CD4-positive, alpha-beta T cell (primary cell): ENCODE measurements at regions not wholly inside any gene's neighbourhood (a gene's known extent, or its start where the extent isn't known, plus 50 kb on each side); places are given as distances from the start of the nearest gene placed in this dataset.

Source experiments
- ATAC-seq: fragments of 200-7000 bp; cut with Tn5 transposase; one replicate; pipeline ENCODE4 v1.10.0; 2022; ENCODE audit warnings: mild to moderate bottlenecking; ENCODE audit not compliant: poor library complexity
- CTCF ChIA-PET: fragments of 350-600 bp; sonication (Branson Sonifier 250); formaldehyde crosslinking; loops from one replicate; lab custom pipeline; 2021; ENCODE audit warnings: antibody characterized with exemption, inconsistent platforms; lab: Charles Lee
- POLR2A ChIA-PET: fragments of 350-600 bp; sonication (Branson Sonifier 250); formaldehyde crosslinking; loops from one replicate; lab custom pipeline; 2021; ENCODE audit warnings: antibody characterized with exemption, inconsistent platforms; lab: Charles Lee
- DNase-seq, 14 experiments: peaks; one replicate each; pipeline ENCODE4 v3.0.0-alpha.2; 2013 to 2020; ENCODE audit warnings: mixed read lengths in 2 of 14
- H3K27ac ChIP-seq, 2 donors: one replicate each; pipeline versions ENCODE4 v1.5.1 to v1.7.0; 2013; ENCODE audit warnings: low read length in 2 of 2, low read depth in 1 of 2, mild to moderate bottlenecking in 1 of 2
- H3K27me3 ChIP-seq, 2 experiments: 1 replicate in 1 of 2; 2 replicates in 1 of 2; pipeline versions ENCODE4 v1.6.1 to v1.7.0; 2013; ENCODE audit warnings: low read length in 2 of 2, control low read depth in 1 of 2, mild to moderate bottlenecking in 1 of 2, moderate library complexity in 1 of 2; ENCODE audit not compliant: insufficient read depth in 2 of 2, control insufficient read depth in 1 of 2
- H3K36me3 ChIP-seq: one replicate; pipeline ENCODE4 v1.6.1; 2013; ENCODE audit warnings: low read length, control low read depth; ENCODE audit not compliant: insufficient read depth
- H3K4me1 ChIP-seq: one replicate; pipeline ENCODE4 v1.6.1; 2013; ENCODE audit warnings: low read length, control low read depth; ENCODE audit not compliant: insufficient read depth
- H3K4me3 ChIP-seq: one replicate; pipeline ENCODE4 v1.5.1; 2013; ENCODE audit warnings: mild to moderate bottlenecking, low read length, moderate library complexity
- H3K9me3 ChIP-seq, 2 experiments: 1 replicate in 1 of 2; 2 replicates in 1 of 2; pipeline versions ENCODE4 v1.6.1 to v1.7.0; 2013; ENCODE audit warnings: low read length in 2 of 2, mild to moderate bottlenecking in 2 of 2, control low read depth in 1 of 2, moderate library complexity in 1 of 2; ENCODE audit not compliant: control insufficient read depth in 1 of 2, insufficient read depth in 1 of 2
- H3K27ac Mint-ChIP-seq: one replicate; pipeline ENCODE4 v1.8.0; 2020; ENCODE audit warnings: mixed read lengths
- H3K27me3 Mint-ChIP-seq: one replicate; pipeline ENCODE4 v1.8.0; 2021; ENCODE audit warnings: mixed read lengths
- H3K36me3 Mint-ChIP-seq: one replicate; pipeline ENCODE4 v1.8.0; 2021; ENCODE audit warnings: low read depth, mixed read lengths
- H3K4me1 Mint-ChIP-seq: one replicate; pipeline ENCODE4 v1.8.0; 2021; ENCODE audit warnings: low read depth, mixed read lengths
- H3K4me3 Mint-ChIP-seq: one replicate; pipeline ENCODE4 v1.8.0; 2020; ENCODE audit warnings: mild to moderate bottlenecking, mixed read lengths
- H3K9me3 Mint-ChIP-seq: one replicate; pipeline ENCODE4 v1.8.0; 2020; ENCODE audit warnings: mixed read lengths
- CTCF ChIP-seq: fragments of 200-600 bp; IDR thresholded peaks from one replicate; pipeline ENCODE4 v1.8.0; 2022; ENCODE audit warnings: antibody characterized with exemption, mild to moderate bottlenecking
- intact Hi-C, 2 experiments: fragments of 100-400 bp; cut with DNase I in 1 of 2; cut with micrococcal nuclease in 1 of 2; formaldehyde crosslinking; loops; one replicate each; pipeline versions ENCODE4 v1.15.1 to v1.9.0; 2023 to 2025; cut with DNase I, micrococcal nuclease

- Mint-ChIP-seq H3K27me3 (peaks cover 22% of the 10 kb centered on the region), H3K4me1 (no peaks in the 10 kb centered on the region), H3K36me3 (no peaks in the 10 kb centered on the region), H3K4me3 (no peak overlapping the region), H3K9me3 (peaks cover 3% of the 10 kb centered on the region), H3K27ac (no peak overlapping the region)
- TF ChIP-seq CTCF, result no peak
- Histone ChIP-seq H3K4me1 (no peaks in the 10 kb centered on the region), H3K27me3 (peaks cover 0 to 3% of the 10 kb centered on the region in 2 experiments), H3K36me3 (no peaks in the 10 kb centered on the region), H3K9me3 (no peaks in the 10 kb centered on the region), H3K4me3 (no peak overlapping the region), H3K27ac (no peak overlapping the region)
- DNase-seq (no peak), ATAC-seq (no peak)
- CTCF ChIA-PET, result no interaction called here
- intact Hi-C loops, result no loop called here
- POLR2A ChIA-PET, result no interaction called here
Measured at GRCh38 chr5:5793242-5794117, 371.0 kb downstream of the ICE1 start.

GRCh38 chr5:5792106-5792505 is 369.6 kb downstream of the ICE1 start:
- peaks cover 0 to 3% of the 10 kb centered on the region in 2 experiments for H3K27me3 ChIP-seq
- CTCF ChIA-PET, result no interaction called here
- peaks cover 22% of the 10 kb centered on the region for H3K27me3 Mint-ChIP-seq

GRCh38 chr5:5788793-5789192 is 366.3 kb downstream of the ICE1 start:
- Mint-ChIP-seq H3K27me3 (peaks cover 19% of the 10 kb centered on the region), H3K27ac (no peak overlapping the region), H3K4me1 (no peaks in the 10 kb centered on the region), H3K36me3 (no peaks in the 10 kb centered on the region), H3K4me3 (no peak overlapping the region), H3K9me3 (peaks cover 14% of the 10 kb centered on the region)
- ATAC-seq (no peak), DNase-seq (no peak)
- Histone ChIP-seq H3K27ac (no peak overlapping the region), H3K9me3 (peaks cover 5 to 9% of the 10 kb centered on the region in 2 experiments), H3K4me1 (no peaks in the 10 kb centered on the region), H3K27me3 (no peaks in the 10 kb centered on the region), H3K36me3 (no peaks in the 10 kb centered on the region), H3K4me3 (no peak overlapping the region)
- intact Hi-C loops, result no loop called here
- TF ChIP-seq CTCF, result no peak
- ChIA-PET POLR2A (no interaction called here), CTCF (no interaction called here)

More at GRCh38 chr5:5792106-5792505, 369.6 kb downstream of the ICE1 start:
- H3K27ac Mint-ChIP-seq, result no peak overlapping the region
- H3K4me3 Mint-ChIP-seq, result no peak overlapping the region
- POLR2A ChIA-PET, result no interaction called here
- no peak overlapping the region for H3K4me3 ChIP-seq
- peaks cover 4 to 5% of the 10 kb centered on the region in 2 experiments for H3K9me3 ChIP-seq
- intact Hi-C loops, result no loop called here
- peaks cover 5% of the 10 kb centered on the region for H3K9me3 Mint-ChIP-seq
- ATAC-seq, result no peak
- H3K4me1 ChIP-seq, result no peaks in the 10 kb centered on the region
- no peak overlapping the region for H3K27ac ChIP-seq
- TF ChIP-seq CTCF, result no peak
- H3K4me1 Mint-ChIP-seq, result no peaks in the 10 kb centered on the region
- no peaks in the 10 kb centered on the region for H3K36me3 ChIP-seq
- no peak for DNase-seq
- H3K36me3 Mint-ChIP-seq, result no peaks in the 10 kb centered on the region
